ENCODE measurements at regions not wholly inside any gene's neighbourhood (a gene's known extent, or its start where the extent isn't known, plus 50 kb on each side); places are given as distances from the start of the nearest gene placed in this dataset.
"Not testable (repeated sequence)": the region's sequence is repeated elsewhere in the genome, so short reads cannot be mapped to it uniquely, and the experiment has no call there.

DNA sequence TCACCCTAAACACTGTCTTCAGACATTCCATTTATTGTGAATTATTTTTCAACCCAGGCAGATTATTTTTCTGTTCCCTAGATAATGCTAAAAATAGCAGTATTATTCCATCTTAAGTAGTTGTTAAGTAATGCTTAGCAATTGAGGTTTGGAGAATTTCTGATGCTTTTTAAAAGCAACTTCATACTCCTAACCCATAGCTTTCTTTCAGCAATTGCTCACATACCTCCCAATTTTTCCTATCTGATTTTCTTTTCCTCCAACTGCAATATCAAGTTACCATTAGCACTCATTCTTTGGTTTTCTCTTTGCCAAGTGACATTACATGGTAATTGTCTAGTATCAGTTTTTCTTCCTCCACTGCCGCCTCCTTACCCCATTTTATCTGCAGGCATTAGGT is 104.7 kb downstream of the GPR85 start:
- no peak for DNase-seq

DNA sequence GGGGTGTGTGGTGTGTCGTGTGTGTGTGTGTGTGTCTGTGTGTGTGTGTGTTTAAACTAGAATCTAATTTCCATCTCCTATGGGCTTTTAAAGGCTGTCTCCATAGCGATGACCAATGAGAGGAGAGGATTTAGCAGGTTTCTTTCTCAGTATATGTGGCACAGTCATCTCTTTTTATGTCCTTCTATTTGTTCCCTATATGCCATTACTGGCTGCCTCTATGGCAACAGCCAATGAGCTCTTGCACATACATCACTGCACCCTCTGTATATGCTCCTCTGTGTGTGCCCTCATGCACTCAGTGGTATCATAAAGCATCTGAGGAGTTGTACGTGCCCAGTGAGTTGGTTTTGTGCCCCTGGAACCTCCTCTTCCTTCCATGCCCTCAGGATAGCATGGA is 107.6 kb downstream of the GPR85 start:
- DNase-seq, result not testable (repeated sequence)

DNA sequence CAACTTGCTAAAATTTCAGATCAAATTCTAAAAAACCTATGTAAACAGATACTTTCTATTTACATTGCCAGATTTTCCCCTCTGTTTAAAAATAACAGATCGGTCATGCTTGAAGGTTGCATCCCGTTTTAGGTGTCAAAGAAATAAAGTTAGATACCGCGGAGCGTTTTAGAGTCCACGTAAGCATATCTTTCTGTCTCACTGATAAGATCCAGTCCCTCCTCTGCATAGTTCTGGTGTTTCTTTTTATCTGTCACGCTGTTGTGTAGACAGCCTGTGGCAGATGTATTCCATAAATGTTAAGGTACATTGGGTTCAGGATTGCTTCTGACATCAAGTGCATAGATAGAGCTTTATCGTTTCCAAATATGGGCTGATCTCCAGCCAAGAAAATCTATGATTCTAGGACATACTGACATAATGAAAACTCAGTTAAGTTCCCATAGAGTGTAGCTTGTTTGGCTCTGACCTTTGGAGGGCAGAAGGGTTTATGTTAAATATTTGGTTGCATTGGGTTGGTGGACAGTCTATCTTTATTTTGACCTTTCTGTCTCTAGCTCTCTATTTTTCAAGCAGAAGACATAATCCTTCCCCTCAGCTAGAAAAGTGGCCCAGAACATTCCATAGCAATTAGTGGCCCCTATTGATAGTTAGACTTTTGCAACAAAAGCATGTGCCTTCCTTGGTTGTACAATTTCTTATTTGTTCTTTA is 109.2 kb downstream of the GPR85 start:
- not testable (repeated sequence) for DNase-seq

DNA sequence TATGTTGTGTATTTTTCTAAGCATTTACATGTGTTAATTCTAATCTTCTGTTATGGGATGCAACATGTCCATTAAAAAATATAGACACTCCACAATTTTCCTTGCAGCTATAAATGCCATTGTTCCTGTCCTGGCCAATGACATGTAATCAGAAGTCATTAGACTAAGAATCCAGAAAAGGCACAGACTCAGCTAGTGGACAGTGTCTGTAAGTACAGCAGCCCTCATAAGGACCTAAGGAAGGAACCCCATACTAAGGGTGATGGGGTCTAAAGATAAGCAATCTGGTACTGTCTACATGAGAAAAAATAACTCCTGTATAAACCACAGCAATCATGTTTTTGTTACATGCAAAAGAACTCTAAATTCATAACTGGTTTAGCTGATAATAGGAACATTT is 115.9 kb downstream of the GPR85 start:
- DNase-seq, result no peak

DNA sequence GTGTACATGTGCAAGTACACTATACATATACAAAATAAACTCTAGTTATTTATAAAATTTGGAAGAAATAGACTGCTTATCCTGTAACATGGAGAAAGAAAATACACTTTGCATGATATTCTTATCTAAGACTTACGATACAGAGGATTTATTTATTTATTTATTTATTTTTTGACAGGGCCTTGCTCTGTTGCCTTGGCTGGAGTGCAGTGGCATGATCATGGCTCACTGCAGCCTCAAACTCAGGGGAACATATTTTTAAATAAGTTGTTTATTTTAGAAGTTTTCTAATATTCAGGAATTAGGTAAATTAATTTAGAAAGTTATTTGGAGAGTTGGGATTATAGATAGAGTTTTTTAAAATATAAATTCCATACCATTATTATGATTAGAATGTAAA is 116.7 kb downstream of the GPR85 start:
- no peak for DNase-seq

DNA sequence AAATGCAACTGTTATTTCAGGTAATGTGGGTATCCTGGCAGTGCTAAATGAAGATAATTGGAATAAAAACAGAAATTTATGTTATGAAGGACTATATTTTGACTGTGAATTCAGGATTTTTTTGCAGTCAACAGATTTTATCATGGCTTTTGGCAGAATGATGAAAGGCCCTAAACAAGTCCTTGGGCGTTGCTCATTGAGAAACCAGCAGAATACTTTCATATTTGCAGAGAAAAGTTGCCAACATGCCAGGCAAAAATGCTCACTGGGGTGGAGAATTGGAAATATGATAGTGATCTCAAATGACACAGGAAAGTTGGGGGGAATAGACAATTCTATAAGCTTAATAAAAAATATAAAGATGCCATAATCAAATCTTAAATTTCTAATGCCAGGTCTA is 121.1 kb downstream of the GPR85 start:
- DNase-seq, result no peak

DNA sequence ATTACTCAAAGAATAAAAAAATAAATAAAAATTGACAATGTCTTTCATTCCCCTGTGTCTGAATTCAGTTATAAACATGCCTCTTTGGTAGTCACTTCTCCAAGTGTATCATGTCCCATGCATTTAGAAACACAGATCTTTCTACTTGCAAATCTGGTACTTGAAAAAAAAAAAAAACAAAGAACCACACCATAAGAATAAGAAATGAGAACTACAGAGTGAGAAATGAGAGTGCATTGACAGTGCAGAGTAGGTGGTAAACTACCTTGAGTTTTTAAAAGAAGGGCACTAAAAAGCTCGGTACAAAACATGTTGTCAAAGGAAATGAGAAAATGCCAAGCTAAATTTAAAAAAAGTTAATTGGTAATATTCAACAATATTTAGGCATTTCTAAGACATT is 123.0 kb downstream of the GPR85 start:
- DNase-seq, result no peak

DNA sequence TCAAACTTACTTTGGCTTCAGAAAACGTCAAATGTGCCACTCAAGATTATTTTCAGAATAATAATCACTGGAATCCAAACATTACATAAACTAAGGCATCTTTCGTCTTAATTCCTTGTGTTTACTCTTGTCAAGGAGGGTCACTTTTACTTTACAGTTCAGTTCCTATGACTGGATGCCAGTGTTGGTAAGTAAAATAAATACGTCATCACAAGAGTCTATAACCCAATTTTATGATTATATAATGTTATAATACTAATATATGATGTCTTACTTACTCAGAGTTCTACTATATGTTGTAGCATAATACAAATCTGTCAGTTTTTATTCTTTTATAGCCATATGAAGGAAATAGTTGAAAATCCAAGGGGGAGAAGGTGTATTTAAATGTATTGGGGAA is 123.8 kb downstream of the GPR85 start:
- no peak for DNase-seq

DNA sequence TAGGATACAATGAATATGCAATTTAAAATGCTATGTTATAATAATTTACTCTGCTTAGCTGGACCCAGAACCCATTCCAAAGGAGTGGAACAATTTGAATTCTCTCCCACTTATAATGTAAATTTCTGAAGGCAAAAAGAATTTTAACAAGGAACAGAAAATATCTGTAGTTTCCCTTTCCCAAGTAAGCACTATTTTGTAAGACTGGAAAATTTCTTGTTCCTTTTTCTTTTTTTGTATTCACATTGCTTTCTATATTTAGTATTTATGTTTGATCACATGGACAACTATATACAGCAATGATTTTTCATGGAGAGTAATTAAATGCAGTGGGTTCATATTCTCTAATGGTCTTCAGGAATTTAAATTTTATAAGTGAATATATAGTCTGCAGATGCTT is 127.4 kb downstream of the GPR85 start:
- no peak for DNase-seq

DNA sequence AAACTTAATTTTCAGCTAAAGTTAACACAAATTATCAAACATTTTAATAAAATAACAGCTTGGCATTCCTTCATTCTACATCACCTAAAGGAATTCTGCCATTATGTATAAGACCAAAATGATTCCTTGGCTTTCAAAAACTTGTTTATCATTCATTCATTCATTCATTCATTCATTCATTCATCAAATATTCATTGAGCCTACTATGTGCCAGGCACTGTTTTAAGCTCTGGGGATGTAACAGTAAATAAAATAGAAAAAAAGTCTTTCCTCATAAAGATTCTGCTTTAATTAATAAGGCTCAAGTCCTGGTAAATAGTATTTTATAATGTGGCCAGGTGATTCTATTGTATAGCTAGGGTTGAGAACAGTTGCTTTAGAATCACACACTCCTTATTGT is 127.9 kb downstream of the GPR85 start:
- DNase-seq, result no peak

DNA sequence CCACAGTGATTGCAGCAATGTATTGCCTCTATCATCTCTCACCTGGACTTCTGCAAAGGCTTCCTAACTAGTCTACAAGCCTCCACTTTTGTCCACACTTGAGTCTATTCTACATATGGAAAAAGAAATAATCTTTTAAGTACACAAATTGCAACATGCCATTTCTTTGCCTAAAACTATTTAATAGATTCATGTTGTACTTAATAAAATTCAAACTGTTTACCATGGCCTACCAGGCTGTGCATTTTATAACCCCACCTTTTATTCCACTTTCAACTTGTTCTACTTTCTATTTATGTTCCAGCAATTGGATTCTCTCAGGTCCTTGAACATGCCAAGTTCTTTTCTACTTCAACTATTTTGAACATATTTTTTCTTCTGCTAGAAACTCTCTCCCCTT is 128.7 kb downstream of the GPR85 start:
- DNase-seq, result no peak

DNA sequence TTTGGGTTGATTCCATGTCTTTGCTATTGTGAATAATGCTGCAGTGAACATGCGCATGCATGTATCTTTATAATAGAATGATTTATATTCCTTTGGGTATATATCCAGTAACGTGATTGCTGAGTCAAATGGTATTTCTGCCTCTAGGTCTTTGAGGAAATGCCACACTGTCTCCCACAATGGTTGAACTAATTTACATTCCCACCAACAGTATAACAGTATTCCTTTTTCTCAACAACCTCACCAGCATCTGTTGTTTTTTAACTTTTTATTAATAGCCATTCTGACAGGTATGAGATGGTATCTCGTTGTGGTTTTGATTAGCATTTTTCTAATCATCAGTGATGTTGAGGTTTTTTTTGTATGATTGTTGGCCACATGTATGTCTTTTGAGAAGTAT is 133.6 kb downstream of the GPR85 start:
- not testable (repeated sequence) for DNase-seq

DNA sequence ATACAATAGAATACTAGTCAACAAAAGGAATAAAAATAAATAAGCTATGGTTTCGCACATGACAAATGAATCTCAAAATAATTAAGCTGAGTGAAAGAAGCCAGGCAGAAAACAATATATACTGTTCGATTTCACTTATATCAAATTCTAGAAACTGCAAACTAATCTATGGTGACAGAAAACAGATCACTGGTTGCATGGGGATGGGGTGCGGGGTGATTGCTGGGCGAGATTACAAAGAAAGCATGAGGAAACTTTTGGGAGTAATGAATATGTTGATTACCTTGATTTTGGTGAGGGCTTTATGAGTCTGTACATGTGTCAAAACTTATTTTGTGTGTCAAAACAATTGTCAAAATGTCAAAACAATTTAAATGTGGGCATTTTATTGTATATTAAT is 135.6 kb downstream of the GPR85 start:
- DNase-seq, result no peak

DNA sequence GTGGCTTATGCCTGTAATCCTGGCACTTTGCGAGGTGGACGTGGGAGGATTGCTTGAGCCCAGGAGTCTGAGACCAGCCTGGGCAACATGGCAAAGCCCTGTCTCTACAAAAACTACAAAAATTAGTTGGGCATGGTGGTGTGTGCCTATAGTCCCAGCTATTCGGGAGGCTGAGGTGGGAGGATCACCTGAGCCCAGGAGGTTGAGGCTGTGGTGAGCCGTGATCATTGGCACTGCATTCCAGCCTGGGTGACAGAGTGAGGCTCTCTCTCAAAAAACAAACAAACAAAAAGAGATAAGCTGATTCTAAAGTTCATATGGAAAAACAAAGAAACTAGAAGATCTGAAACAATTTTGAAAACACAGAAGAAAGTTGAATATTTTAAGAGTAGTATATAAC is 136.9 kb downstream of the GPR85 start:
- DNase-seq, result not testable (repeated sequence)

DNA sequence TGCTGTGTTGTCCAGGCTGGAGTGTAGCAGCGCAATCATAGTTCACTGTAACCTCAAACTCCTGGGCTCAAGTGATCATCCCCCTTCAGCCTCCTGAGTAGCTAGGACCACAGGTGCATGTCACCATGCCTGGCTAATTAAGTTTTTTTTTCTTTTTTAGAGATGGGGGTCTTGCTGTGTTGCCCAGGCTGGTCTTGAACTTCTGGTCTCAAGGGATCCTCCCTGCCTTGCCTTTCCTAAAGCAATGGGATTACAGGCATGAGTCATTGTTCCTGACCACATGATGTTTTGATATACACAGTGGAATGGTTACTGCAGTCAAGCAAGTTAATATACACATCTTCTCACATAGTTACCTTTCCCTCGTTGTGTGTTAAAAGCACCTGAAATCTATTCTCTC is 140.3 kb downstream of the GPR85 start:
- DNase-seq, result no peak

DNA sequence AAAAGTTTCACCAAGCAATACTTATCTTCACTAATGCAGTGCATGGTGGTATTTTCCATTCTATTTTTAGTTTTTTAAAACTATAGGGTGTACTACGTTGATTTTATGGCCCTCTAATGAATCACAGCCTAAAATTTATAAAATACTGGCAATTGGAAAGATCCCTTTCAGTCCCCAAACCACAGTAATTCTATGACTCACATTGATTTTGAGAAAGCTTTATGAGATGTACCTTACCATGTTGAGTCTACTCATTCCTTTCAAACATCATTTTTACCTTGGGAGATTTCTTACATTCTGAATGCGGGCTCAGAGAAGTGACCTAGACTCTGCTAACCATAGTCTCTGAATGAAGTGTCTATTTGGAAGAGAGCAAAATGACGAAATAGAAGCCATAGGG is 141.6 kb downstream of the GPR85 start:
- no peak for DNase-seq

DNA sequence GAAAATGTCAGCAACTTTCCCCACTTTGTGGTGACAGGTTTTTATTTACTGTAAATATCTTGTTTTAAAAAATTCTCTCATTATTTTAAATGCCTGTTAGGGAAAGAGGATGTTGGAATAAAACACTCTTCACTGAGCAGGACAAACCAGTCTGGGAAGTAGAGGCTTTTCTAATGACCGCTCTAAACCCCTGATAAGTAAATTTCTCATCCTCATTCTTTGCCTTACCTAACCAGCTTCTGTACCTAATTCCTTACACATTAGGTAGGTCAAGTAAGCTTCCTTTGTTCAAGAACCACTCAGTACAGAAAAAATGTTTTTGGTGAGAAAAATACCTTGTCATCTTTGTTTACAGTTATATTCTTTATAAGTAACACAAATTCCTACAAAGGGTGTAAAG is 143.6 kb downstream of the GPR85 start:
- DNase-seq, result no peak

DNA sequence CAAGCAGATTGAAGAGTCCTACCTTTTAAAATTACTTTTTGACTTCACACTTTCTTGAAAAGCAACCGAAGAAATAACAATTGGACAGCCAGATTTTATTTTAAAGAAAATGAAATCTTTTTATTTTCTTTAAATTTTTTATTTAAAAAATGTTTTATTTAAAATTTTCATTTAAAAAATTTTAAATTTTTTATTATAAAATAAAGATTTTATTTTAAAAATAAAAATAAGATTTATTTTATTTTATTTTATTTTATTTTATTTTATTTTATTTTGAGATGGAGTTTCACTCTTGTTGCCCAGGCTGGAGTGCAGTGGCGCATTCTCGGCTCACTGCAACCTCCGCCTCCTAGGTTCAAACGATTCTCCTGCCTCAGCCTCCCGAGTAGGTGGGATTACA is 144.5 kb downstream of the GPR85 start:
- DNase-seq, result not testable (repeated sequence)

DNA sequence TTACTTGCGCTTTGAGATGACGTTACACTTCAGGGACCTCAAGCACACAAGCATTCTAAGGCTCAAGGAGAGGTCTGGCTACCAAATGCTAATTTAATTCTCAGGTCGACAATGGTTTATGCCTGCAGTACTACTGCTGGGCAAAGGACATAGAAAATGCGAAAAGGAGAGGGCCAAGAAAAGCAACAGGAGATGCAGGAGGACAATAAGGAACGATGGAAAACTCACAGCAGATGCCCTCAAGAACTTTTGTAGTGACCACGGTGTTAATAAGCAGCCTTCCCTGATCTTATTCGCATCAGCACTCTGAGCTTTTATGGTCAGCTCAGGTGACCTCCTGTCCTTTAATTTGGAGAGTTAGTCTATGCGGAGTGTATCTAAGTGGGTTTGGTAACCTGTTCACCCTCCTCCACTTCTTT is 146.3 kb downstream of the GPR85 start:
- no peak for DNase-seq

DNA sequence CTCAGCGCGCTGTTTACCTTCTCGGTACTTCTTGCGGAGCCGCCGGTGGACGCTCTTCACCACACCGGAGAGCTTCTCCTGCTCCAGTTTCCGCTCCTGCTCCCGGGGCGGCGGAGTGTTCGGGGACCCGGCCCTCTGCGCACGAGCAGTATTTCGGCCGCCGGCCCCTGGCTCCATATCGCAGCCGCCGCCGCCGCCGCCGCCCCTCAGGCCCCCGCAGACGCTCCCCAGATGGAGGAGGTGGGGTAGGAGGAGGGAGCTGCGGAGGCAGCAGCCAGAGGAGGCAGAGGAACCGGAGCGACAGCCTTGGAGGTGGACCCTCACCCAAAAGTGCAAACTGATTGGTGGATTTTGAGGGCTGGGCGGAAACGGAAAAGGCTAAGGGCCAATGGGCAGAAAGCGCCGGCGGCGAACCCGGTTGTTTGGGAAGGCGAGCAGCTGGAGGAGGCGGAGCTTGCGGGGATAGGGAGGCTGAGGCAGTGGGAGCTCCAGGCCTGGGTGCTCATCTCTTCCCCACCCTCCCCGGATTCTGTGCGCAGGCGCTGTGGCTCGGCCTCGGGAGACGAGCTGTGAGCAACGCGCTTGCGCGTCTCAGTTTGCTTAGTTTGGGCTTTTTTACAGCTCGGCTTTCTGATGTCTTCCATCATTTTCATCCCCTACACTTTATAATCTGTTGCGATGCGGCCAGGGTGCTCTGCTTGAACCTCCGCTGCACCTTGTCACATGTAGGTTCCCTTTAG is 146.9 kb downstream of the GPR85 start:
- DNase-seq, result peak; percentile 100

DNA sequence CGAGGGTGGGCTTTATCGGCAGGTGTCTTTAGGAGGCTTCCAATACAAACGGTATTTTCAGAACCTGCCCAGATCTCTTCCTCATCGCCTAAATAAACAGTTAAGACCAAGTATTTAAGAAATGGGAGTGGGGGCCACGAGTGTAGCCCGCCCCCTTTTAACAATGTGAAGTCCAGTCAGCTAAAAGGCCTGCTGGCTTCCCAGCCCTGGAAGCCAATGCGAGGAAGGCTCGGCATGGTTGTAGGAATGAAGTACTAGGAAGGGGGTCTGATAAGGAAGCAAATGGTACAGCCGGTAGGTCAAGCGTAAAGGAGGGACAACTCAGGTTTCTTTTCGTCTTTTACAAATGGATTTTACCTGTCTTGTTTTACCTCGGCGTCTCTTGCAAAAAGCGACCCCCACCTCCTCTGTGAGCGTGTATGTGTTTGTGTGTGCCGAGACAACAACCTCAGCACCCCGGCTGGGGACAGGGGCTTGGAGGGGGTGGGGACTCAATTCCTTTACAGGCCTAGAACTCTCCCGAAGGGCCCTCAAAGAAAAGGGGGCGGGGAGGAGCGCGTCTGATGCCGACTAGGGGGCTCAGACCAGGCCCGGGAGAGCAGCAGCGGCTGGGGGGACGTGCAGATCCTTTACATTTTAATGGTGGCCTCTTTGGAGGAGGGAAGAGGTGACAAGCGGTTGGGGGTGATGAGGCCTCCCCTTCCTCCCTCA is 147.6 kb downstream of the GPR85 start:
- peak; percentile 56 for DNase-seq

DNA sequence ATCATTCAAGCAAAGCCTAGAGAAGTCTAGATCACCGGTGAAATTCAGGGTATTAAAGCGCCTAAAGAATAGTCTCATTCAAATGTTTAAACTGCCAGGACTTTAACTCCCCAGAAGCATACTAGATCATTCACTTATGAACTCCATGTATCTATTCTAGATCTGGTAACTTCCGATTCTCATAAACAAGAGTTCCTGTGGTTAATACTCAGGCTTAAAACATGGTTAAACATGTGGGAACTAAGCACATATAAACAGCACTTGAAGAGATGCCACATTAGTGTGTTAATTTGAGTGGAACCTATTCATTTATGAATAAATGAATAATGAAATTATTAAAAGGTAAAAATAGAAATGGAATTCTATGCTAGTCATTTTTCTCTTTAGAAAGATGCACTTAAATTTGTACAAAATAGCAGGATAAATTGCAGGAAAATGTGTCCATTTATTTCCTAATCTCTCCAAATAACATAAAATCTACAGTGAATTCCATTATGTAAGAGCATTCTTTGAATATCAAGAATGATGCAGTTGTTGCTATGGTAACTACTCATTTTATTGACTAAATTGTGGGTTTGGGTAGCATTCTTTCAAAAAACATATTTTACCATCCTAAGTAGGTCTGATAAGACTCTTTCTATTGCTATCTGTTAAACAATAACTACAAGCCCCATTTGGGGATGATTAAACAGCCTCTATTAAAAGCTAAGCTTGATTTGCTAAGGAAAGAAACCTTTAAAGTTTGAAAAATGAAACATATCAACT is 147.6 kb upstream of the TMEM168 start:
- peak; percentile 43 for DNase-seq

DNA sequence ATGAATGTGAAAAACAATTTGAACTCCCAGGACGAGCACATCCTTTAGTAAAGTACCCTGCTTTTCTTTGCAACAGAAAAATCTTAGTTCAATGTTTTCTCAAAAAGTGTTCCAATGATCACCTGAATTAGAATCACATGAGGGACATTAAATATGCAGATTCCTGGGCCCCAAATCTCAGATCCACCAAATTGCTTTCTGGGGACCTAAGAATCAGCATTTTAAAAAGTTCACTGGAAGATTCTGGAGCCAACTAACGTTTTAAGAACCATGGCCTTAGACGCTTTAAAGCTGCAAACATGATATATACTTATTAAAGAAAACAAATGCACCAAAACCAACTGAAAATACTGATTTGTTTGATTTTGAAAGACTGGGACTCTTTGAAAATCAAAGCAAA is 143.4 kb upstream of the TMEM168 start:
- DNase-seq, result no peak

All from fibroblast of skin of scalp (primary cell).